GM23338 (cell line): ENCODE measurements at regions not wholly inside any gene's neighbourhood (a gene's known extent, or its start where the extent isn't known, plus 50 kb on each side); places are given as distances from the start of the nearest gene placed in this dataset.

Experiments
- ATAC-seq: fragments of 200-7000 bp; cut with Tn5 transposase; 3 replicates; pipeline ENCODE4 v1.9.1; 2020
- DNase-seq: peaks from one replicate; pipeline ENCODE4 v3.0.0-alpha.2; 2015; ENCODE audit warnings: low spot score
- H2AFZ ChIP-seq: fragments of 200-600 bp; sonication (generic); 2 replicates; pipeline ENCODE4 v1.8.0; 2016; ENCODE audit warnings: antibody characterized with exemption, mild to moderate bottlenecking, moderate library complexity
- H3F3A ChIP-seq: fragments of 200-600 bp; sonication (generic); replicated peaks from 2 replicates; pipeline ENCODE4 v1.8.0; 2017; ENCODE audit warnings: antibody characterized with exemption, mixed run types, low read depth
- H3K27ac ChIP-seq: fragments of 200-600 bp; sonication (generic); 2 replicates; pipeline ENCODE4 v1.6.1; 2016; ENCODE audit warnings: low read depth
- H3K27me3 ChIP-seq: fragments of 200-600 bp; sonication (generic); 2 replicates; pipeline ENCODE4 v1.8.0; 2016; ENCODE audit warnings: mild to moderate bottlenecking, mixed run types, moderate library complexity; ENCODE audit not compliant: insufficient read depth
- H3K36me3 ChIP-seq: fragments of 200-600 bp; sonication (generic); 2 replicates; pipeline ENCODE4 v1.8.0; 2016; ENCODE audit warnings: mild to moderate bottlenecking; ENCODE audit not compliant: insufficient read depth
- H3K4me1 ChIP-seq: fragments of 200-600 bp; sonication (generic); 2 replicates; pipeline ENCODE4 v1.8.0; 2016; ENCODE audit warnings: mild to moderate bottlenecking, moderate library complexity; ENCODE audit not compliant: insufficient read depth
- H3K4me2 ChIP-seq: fragments of 200-600 bp; sonication (generic); 2 replicates; pipeline ENCODE4 v1.7.1; 2017; ENCODE audit warnings: mixed run types
- H3K4me3 ChIP-seq: fragments of 200-600 bp; sonication (generic); 2 replicates; pipeline ENCODE4 v1.6.1; 2016; ENCODE audit warnings: mixed run types
- H3K79me2 ChIP-seq: fragments of 200-600 bp; sonication (generic); replicated peaks from 2 replicates; pipeline ENCODE4 v1.8.0; 2017; ENCODE audit warnings: mild to moderate bottlenecking; ENCODE audit not compliant: insufficient read depth
- H3K9me2 ChIP-seq: fragments of 200-600 bp; sonication (generic); 2 replicates; pipeline ENCODE4 v1.8.0; 2017; ENCODE audit not compliant: insufficient read depth
- H4K20me1 ChIP-seq: fragments of 200-600 bp; sonication (generic); replicated peaks from 2 replicates; pipeline ENCODE4 v1.8.0; 2017; ENCODE audit warnings: mild to moderate bottlenecking; ENCODE audit not compliant: insufficient read depth
- H3K27ac Mint-ChIP-seq: 2 replicates; pipeline ENCODE4 v1.8.0; 2020; ENCODE audit warnings: inconsistent platforms, mild to moderate bottlenecking, moderate library complexity, mixed read lengths
- H3K27me3 Mint-ChIP-seq: 3 replicates; pipeline ENCODE4 v1.8.0; 2022; ENCODE audit warnings: low read depth, mild to moderate bottlenecking, moderate library complexity, mixed read lengths, inconsistent platforms; ENCODE audit not compliant: insufficient read depth, poor library complexity
- H3K36me3 Mint-ChIP-seq: 3 replicates; pipeline ENCODE4 v1.8.0; 2021; ENCODE audit warnings: low read depth, mild to moderate bottlenecking, inconsistent platforms, moderate library complexity, mixed read lengths
- H3K4me1 Mint-ChIP-seq: 3 replicates; pipeline ENCODE4 v1.8.0; 2020; ENCODE audit warnings: mild to moderate bottlenecking, inconsistent platforms, mixed read lengths
- H3K4me3 Mint-ChIP-seq: 3 replicates; pipeline ENCODE4 v1.8.0; 2021; ENCODE audit warnings: moderate library complexity, mild to moderate bottlenecking, inconsistent platforms, mixed read lengths
- H3K9me3 Mint-ChIP-seq: 3 replicates; pipeline ENCODE4 v1.8.0; 2020; ENCODE audit warnings: moderate library complexity, mild to moderate bottlenecking, inconsistent platforms, mixed read lengths
- CREB1 ChIP-seq: fragments of 250-450 bp; sonication (Bioruptor Pico); IDR thresholded peaks from 2 replicates; pipeline ENCODE4 v1.5.0; 2020; ENCODE audit warnings: low read depth, mild to moderate bottlenecking, moderate library complexity
- EZH2 ChIP-seq: fragments of 200-600 bp; sonication (generic); IDR thresholded peaks from one replicate; pipeline ENCODE4 v1.8.0; 2017; ENCODE audit warnings: antibody characterized with exemption, mild to moderate bottlenecking, low read depth; ENCODE audit not compliant: unreplicated experiment
- EZH2phosphoT487 ChIP-seq: fragments of 200-600 bp; sonication (generic); IDR thresholded peaks from one replicate; pipeline ENCODE4 v1.8.1; 2018; ENCODE audit warnings: antibody characterized with exemption; ENCODE audit not compliant: unreplicated experiment
- JUNB ChIP-seq: IDR thresholded peaks from one replicate; pipeline ENCODE4 v1.6.1; 2016; ENCODE audit warnings: antibody characterized with exemption; ENCODE audit not compliant: unreplicated experiment
- NANOG ChIP-seq: IDR thresholded peaks from 2 replicates; pipeline ENCODE4 v1.6.1; 2016; ENCODE audit warnings: antibody characterized with exemption, borderline replicate concordance
- POLR2AphosphoS5 ChIP-seq: IDR thresholded peaks from 2 replicates; pipeline ENCODE4 v1.6.1; 2016; ENCODE audit warnings: antibody characterized with exemption, low read depth
- STAT1 ChIP-seq: IDR thresholded peaks from one replicate; pipeline ENCODE4 v1.6.1; 2016; ENCODE audit warnings: antibody characterized with exemption; ENCODE audit not compliant: unreplicated experiment
- ZNF114 ChIP-seq: fragments of 250-450 bp; sonication (Bioruptor Pico); IDR thresholded peaks from 2 replicates; pipeline ENCODE4 v1.5.0; 2020; ENCODE audit warnings: mild to moderate bottlenecking, moderate library complexity
- ZNF331 ChIP-seq: fragments of 250-450 bp; sonication (Bioruptor Pico); IDR thresholded peaks from 2 replicates; pipeline ENCODE4 v1.5.0; 2020; ENCODE audit warnings: low read depth, mild to moderate bottlenecking, moderate library complexity
- TF ChIP-seq, protein P1 (sequence below): IDR thresholded peaks from 2 replicates; pipeline ENCODE4 v1.6.1; 2016; ENCODE audit warnings: antibody characterized with exemption
- TF ChIP-seq, protein P2 (sequence below): IDR thresholded peaks from one replicate; pipeline ENCODE4 v1.6.1; 2018; ENCODE audit warnings: antibody characterized with exemption; ENCODE audit not compliant: unreplicated experiment
- TF ChIP-seq, protein P3 (sequence below), 2 experiments: fragments of 200-600 bp in 1 of 2; sonication (generic) in 1 of 2; conservative IDR thresholded peaks; 2 replicates each; pipeline versions ENCODE4 v1.5.1 to v1.6.1; 2016 to 2017; ENCODE audit warnings: antibody characterized with exemption in 2 of 2, low read depth in 2 of 2, mild to moderate bottlenecking in 2 of 2, moderate library complexity in 1 of 2
- TF ChIP-seq, protein P4 (sequence below): fragments of 250-450 bp; sonication (Bioruptor Pico); IDR thresholded peaks from 2 replicates; pipeline ENCODE4 v1.5.0; 2020; ENCODE audit warnings: mild to moderate bottlenecking, moderate library complexity

DNA sequence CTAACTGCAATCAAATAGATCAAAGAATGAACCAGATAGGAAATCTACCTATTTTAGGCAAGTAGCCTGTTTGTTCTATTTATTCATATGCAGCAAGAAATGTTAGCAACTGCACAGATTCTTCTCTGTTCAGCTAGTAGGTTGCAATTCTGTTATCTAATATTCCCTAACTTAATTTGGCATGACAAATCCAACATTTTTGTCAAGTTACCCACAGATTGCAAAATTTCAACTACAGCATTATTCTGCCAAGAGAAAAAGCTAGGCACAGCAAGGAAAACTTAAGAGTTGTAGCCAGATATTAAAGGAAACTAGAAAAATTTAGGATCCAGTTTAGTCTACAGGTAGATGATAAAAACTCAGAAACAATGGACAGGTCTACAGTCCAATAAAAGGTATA lies 104.4 kb upstream of the SYNCRIP start:
- Histone ChIP-seq H3K4me3 (no peak overlapping the region), H3K4me2 (no peak overlapping the region), H3K79me2 (no peaks in the 10 kb centered on the region), H3K27me3 (no peaks in the 10 kb centered on the region), H3K9me2 (0 out of 2 replicates have a peak, but pooled peaks cover 5% of the 10 kb centered on the region), H3K27ac (no peak overlapping the region), H4K20me1 (no peaks in the 10 kb centered on the region), H3K4me1 (peaks cover 4% of the 10 kb centered on the region; the same call in 1 of the 2 replicates), H2AFZ (no peak overlapping the region), H3F3A (no peaks in the 10 kb centered on the region), H3K36me3 (no peaks in the 10 kb centered on the region)
- Mint-ChIP-seq H3K4me3 (no peak overlapping the region), H3K27ac (no peak overlapping the region), H3K36me3 (peaks cover 2% of the 10 kb centered on the region; the same call in 1 of the 3 replicates), H3K4me1 (no peaks in the 10 kb centered on the region; the same call in 2 of the 3 replicates), H3K9me3 (peaks cover 10% of the 10 kb centered on the region), H3K27me3 (no peaks in the 10 kb centered on the region)
- DNase-seq (no peak), ATAC-seq (no peak)
- no peak for TF ChIP-seq POLR2AphosphoS5
- TF ChIP-seq EZH2phosphoT487, result no peak
- no peak for TF ChIP-seq CREB1
- TF ChIP-seq, protein P1, sequence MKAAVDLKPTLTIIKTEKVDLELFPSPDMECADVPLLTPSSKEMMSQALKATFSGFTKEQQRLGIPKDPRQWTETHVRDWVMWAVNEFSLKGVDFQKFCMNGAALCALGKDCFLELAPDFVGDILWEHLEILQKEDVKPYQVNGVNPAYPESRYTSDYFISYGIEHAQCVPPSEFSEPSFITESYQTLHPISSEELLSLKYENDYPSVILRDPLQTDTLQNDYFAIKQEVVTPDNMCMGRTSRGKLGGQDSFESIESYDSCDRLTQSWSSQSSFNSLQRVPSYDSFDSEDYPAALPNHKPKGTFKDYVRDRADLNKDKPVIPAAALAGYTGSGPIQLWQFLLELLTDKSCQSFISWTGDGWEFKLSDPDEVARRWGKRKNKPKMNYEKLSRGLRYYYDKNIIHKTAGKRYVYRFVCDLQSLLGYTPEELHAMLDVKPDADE, result no peak
- no peak for TF ChIP-seq EZH2
- TF ChIP-seq NANOG, result no peak
- TF ChIP-seq JUNB, result no peak
- TF ChIP-seq, protein P2, sequence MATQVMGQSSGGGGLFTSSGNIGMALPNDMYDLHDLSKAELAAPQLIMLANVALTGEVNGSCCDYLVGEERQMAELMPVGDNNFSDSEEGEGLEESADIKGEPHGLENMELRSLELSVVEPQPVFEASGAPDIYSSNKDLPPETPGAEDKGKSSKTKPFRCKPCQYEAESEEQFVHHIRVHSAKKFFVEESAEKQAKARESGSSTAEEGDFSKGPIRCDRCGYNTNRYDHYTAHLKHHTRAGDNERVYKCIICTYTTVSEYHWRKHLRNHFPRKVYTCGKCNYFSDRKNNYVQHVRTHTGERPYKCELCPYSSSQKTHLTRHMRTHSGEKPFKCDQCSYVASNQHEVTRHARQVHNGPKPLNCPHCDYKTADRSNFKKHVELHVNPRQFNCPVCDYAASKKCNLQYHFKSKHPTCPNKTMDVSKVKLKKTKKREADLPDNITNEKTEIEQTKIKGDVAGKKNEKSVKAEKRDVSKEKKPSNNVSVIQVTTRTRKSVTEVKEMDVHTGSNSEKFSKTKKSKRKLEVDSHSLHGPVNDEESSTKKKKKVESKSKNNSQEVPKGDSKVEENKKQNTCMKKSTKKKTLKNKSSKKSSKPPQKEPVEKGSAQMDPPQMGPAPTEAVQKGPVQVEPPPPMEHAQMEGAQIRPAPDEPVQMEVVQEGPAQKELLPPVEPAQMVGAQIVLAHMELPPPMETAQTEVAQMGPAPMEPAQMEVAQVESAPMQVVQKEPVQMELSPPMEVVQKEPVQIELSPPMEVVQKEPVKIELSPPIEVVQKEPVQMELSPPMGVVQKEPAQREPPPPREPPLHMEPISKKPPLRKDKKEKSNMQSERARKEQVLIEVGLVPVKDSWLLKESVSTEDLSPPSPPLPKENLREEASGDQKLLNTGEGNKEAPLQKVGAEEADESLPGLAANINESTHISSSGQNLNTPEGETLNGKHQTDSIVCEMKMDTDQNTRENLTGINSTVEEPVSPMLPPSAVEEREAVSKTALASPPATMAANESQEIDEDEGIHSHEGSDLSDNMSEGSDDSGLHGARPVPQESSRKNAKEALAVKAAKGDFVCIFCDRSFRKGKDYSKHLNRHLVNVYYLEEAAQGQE, result no peak
- TF ChIP-seq ZNF331, result no peak
- TF ChIP-seq, protein P3, sequence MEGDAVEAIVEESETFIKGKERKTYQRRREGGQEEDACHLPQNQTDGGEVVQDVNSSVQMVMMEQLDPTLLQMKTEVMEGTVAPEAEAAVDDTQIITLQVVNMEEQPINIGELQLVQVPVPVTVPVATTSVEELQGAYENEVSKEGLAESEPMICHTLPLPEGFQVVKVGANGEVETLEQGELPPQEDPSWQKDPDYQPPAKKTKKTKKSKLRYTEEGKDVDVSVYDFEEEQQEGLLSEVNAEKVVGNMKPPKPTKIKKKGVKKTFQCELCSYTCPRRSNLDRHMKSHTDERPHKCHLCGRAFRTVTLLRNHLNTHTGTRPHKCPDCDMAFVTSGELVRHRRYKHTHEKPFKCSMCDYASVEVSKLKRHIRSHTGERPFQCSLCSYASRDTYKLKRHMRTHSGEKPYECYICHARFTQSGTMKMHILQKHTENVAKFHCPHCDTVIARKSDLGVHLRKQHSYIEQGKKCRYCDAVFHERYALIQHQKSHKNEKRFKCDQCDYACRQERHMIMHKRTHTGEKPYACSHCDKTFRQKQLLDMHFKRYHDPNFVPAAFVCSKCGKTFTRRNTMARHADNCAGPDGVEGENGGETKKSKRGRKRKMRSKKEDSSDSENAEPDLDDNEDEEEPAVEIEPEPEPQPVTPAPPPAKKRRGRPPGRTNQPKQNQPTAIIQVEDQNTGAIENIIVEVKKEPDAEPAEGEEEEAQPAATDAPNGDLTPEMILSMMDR (conservative IDR thresholded peaks at IDR 0.05; ENCODE audit: low read depth in 2 of 2), result no peak
- TF ChIP-seq STAT1, result no peak
- TF ChIP-seq, protein P4, sequence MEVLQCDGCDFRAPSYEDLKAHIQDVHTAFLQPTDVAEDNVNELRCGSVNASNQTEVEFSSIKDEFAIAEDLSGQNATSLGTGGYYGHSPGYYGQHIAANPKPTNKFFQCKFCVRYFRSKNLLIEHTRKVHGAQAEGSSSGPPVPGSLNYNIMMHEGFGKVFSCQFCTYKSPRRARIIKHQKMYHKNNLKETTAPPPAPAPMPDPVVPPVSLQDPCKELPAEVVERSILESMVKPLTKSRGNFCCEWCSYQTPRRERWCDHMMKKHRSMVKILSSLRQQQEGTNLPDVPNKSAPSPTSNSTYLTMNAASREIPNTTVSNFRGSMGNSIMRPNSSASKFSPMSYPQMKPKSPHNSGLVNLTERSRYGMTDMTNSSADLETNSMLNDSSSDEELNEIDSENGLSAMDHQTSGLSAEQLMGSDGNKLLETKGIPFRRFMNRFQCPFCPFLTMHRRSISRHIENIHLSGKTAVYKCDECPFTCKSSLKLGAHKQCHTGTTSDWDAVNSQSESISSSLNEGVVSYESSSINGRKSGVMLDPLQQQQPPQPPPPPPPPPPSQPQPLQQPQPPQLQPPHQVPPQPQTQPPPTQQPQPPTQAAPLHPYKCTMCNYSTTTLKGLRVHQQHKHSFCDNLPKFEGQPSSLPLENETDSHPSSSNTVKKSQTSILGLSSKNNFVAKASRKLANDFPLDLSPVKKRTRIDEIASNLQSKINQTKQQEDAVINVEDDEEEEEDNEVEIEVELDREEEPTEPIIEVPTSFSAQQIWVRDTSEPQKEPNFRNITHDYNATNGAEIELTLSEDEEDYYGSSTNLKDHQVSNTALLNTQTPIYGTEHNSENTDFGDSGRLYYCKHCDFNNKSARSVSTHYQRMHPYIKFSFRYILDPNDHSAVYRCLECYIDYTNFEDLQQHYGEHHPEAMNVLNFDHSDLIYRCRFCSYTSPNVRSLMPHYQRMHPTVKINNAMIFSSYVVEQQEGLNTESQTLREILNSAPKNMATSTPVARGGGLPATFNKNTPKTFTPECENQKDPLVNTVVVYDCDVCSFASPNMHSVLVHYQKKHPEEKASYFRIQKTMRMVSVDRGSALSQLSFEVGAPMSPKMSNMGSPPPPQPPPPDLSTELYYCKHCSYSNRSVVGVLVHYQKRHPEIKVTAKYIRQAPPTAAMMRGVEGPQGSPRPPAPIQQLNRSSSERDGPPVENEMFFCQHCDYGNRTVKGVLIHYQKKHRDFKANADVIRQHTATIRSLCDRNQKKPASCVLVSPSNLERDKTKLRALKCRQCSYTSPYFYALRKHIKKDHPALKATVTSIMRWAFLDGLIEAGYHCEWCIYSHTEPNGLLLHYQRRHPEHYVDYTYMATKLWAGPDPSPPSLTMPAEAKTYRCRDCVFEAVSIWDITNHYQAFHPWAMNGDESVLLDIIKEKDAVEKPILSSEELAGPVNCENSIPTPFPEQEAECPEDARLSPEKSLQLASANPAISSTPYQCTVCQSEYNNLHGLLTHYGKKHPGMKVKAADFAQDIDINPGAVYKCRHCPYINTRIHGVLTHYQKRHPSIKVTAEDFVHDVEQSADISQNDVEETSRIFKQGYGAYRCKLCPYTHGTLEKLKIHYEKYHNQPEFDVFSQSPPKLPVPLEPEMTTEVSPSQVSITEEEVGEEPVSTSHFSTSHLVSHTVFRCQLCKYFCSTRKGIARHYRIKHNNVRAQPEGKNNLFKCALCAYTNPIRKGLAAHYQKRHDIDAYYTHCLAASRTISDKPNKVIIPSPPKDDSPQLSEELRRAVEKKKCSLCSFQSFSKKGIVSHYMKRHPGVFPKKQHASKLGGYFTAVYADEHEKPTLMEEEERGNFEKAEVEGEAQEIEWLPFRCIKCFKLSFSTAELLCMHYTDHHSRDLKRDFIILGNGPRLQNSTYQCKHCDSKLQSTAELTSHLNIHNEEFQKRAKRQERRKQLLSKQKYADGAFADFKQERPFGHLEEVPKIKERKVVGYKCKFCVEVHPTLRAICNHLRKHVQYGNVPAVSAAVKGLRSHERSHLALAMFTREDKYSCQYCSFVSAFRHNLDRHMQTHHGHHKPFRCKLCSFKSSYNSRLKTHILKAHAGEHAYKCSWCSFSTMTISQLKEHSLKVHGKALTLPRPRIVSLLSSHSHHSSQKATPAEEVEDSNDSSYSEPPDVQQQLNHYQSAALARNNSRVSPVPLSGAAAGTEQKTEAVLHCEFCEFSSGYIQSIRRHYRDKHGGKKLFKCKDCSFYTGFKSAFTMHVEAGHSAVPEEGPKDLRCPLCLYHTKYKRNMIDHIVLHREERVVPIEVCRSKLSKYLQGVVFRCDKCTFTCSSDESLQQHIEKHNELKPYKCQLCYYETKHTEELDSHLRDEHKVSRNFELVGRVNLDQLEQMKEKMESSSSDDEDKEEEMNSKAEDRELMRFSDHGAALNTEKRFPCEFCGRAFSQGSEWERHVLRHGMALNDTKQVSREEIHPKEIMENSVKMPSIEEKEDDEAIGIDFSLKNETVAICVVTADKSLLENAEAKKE (CRISPR knock-in tag), result no peak
- TF ChIP-seq ZNF114 (CRISPR knock-in tag), result no peak
